Lower leg skin (tissue), 4 donors: ENCODE measurements at regions not wholly inside any gene's neighbourhood (a gene's known extent, or its start where the extent isn't known, plus 50 kb on each side); places are given as distances from the start of the nearest gene placed in this dataset.

Experiments used
- DNase-seq, 2 donors: peaks; one replicate each; pipeline ENCODE4 v3.0.0-alpha.2; 2019; ENCODE audit warnings: low spot score in 2 of 2
- H3K4me3 ChIP-seq: fragments of 200-600 bp; sonication (generic); 2 replicates; pipeline ENCODE4 v1.5.1; 2017; ENCODE audit warnings: mild to moderate bottlenecking, low read depth; ENCODE audit not compliant: poor library complexity, severe bottlenecking
- POLR2A ChIP-seq, 2 donors: fragments of 450-650 bp; IDR thresholded peaks; one replicate each; pipeline ENCODE4 v1.6.1; 2016 to 2017; ENCODE audit warnings: antibody characterized with exemption in 2 of 2, mild to moderate bottlenecking in 1 of 2, moderate library complexity in 1 of 2
- WGBS, 2 donors: methylation state at CpG; one replicate each; pipeline ENCODE4 v1.1.5; 2018; 5-methylcytosine and 5-hydroxymethylcytosine counted together
- intact Hi-C: fragments of 100-400 bp; cut with DNase I; formaldehyde crosslinking; loops from one replicate; pipeline ENCODE4 v1.15.0; 2023; ENCODE audit warnings: low total_unique reads
- TF ChIP-seq, protein P1 (sequence below), 3 donors: fragments of 450-650 bp; IDR thresholded peaks; one replicate each; pipeline ENCODE4 v1.5.1; 2016; ENCODE audit warnings: antibody characterized with exemption in 3 of 3, mild to moderate bottlenecking in 3 of 3, moderate library complexity in 2 of 3

DNA sequence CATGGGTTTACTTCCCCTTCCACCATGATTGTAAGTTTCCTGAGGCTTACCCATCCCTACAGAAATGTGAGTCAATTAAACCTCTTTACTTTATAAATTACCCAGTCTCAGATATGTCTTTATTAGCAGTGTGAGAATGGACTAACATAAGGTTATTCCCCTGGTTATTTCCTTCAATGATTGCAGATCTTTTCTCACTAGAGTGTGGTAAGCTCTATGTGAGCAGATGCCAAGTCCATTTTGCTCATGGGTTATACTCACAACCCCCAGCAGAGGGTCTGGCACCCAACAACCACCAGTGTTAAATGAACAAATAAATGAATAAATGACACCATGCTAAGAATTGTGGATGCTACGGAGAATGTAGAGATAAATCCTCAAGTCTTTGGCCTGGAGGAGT is 472.8 kb downstream of the LIG4 start:
- intact Hi-C loops, result no loop called here

DNA sequence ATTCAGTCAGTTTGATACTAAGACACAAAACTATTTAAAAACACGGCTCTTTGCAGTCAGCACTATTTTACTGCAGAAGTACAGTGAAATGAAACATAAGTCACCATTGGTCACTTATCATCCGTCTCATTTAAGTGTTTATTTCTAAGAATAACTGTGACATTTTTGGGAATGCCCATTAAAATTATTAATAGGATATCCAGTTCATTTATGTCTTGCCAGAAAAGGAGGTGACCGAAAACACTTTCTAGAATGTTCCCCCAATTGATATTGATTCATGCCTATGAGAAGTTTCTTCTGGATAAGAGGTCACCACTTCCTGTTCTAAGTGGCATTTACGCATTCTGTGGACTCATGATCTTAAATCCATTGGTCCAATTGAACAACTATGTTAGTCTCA is 477.3 kb downstream of the LIG4 start:
- no peak for DNase-seq
- 86 to 90% methylated on average over 4 of the region's 4 CpGs for WGBS, 2 donors
- no peak overlapping the region for H3K4me3 ChIP-seq
- TF ChIP-seq, protein P1, sequence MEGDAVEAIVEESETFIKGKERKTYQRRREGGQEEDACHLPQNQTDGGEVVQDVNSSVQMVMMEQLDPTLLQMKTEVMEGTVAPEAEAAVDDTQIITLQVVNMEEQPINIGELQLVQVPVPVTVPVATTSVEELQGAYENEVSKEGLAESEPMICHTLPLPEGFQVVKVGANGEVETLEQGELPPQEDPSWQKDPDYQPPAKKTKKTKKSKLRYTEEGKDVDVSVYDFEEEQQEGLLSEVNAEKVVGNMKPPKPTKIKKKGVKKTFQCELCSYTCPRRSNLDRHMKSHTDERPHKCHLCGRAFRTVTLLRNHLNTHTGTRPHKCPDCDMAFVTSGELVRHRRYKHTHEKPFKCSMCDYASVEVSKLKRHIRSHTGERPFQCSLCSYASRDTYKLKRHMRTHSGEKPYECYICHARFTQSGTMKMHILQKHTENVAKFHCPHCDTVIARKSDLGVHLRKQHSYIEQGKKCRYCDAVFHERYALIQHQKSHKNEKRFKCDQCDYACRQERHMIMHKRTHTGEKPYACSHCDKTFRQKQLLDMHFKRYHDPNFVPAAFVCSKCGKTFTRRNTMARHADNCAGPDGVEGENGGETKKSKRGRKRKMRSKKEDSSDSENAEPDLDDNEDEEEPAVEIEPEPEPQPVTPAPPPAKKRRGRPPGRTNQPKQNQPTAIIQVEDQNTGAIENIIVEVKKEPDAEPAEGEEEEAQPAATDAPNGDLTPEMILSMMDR (IDR thresholded peaks at IDR 0.05), result no peak
- no peak for TF ChIP-seq POLR2A (IDR thresholded peaks at IDR 0.05)
- intact Hi-C loops, result no loop called here

More for the DNA sequence above, 472.8 kb downstream of the LIG4 start:
- WGBS, 2 donors, result 42 to 83% methylated on average over 1 of the region's 1 CpG
- no peak for DNase-seq
- H3K4me3 ChIP-seq, result no peak overlapping the region
- TF ChIP-seq, protein P1 (IDR thresholded peaks at IDR 0.05), result no peak
- no peak for TF ChIP-seq POLR2A (IDR thresholded peaks at IDR 0.05)

DNA sequence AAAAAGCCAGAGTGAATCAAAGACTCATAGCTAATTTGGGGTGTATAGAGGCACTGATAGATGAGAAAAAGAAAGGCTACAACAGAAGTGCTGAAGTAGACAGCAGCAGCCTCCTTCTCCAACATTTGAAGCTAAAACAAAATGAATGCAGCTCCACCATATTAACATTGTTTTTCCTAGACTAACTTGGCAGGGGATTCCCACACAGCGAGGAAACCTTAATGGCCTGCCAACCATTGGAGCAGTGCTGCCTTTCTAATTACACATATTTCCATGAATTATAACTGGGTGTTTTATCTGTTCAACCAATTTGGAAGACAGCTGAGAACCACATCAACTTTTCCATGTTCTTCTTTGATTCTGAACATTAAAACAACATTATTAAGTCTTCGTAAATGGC is 478.6 kb downstream of the LIG4 start:
- 33 to 55% methylated on average over 2 of the region's 2 CpGs for WGBS, 2 donors
- DNase-seq, result no peak
- no peak for TF ChIP-seq POLR2A (IDR thresholded peaks at IDR 0.05)
- TF ChIP-seq, protein P1 (IDR thresholded peaks at IDR 0.05), result no peak
- H3K4me3 ChIP-seq, result no peak overlapping the region
- intact Hi-C loops, result no loop called here

DNA sequence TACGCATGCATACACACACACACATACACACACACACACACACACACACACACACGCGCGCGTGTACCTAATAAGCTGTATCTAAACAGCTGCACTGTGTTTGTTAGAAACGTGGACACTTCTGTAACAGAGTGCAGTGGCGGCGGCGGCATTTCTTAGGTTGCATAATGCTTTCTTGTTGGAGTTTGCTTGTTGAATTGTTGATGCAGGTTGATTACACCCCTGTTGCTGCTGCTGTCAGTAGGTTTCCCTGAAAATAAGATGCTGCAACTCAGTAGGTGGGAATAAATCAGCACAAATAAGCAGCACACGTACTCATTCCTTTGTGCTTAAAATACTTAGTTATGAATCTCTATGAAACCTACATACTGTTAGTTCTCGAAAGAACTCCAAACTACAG is 479.2 kb downstream of the LIG4 start:
- TF ChIP-seq, protein P1 (IDR thresholded peaks at IDR 0.05), result no peak
- TF ChIP-seq POLR2A (IDR thresholded peaks at IDR 0.05), result no peak
- 69 to 72% methylated on average over 11 of the region's 11 CpGs for WGBS, 2 donors
- H3K4me3 ChIP-seq, result no peak overlapping the region
- intact Hi-C loops, result no loop called here
- no peak for DNase-seq

DNA sequence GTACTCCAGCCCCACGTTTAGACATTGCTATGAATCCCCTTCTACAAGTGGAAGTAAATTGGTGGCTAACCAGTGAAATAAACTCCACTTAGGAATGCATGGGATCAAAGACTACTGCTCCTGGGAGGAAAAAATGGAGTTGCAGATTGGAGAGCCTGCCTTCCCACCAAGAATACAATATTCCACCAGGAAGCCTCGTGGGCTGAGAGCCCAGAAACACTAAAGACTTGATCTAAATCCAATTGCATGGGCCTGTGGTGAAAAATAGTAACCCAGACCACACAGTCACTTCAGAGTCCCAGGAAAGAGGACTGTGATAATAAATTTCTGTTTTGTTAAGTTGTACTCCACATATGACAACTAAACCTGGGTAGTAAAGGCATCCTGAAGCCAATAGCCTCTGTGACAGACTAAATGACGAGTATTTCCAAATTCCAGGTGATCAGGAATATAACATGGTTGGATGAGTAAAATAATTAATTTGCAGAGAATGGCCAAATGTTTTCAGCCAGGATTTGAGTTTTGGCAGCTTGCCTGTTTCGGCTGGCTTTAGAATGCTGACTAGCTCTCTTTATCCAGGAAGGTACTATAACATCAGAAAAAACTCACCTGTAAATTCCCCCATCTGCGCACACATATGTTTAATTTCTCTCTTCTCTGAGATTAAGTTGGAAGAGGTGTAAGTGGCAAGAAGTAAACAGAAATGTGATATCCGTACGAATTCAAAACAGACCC is 480.3 kb downstream of the LIG4 start:
- H3K4me3 ChIP-seq, result no peak overlapping the region
- intact Hi-C loops, result no loop called here
- no peak for DNase-seq
- WGBS, 2 donors, result 57 to 58% methylated on average over 7 of the region's 7 CpGs
- TF ChIP-seq POLR2A (IDR thresholded peaks at IDR 0.05), result no peak
- TF ChIP-seq, protein P1 (IDR thresholded peaks at IDR 0.05), result no peak

DNA sequence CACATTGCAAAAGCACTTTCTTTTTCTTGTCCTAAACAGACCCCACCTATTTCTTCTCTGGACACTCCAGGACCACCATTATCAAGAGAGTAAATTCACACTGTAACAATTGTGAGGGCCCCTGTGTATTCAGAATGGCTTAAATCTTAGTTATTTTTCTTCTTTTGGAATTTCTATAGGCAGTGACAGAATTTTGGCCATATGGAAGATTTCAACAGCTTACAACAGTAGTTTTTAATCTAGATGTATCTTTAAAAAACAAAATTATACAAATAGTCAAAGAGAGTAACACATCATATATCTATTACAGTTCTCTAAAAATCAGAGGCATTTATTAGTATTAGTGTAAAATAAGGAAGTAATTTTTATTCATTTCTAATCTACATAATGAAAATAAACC is 482.1 kb downstream of the LIG4 start:
- H3K4me3 ChIP-seq, result no peak overlapping the region
- intact Hi-C loops, result no loop called here
- DNase-seq, result no peak

More for the DNA sequence above, 482.1 kb downstream of the LIG4 start:
- TF ChIP-seq, protein P1 (IDR thresholded peaks at IDR 0.05), result no peak
- no peak for TF ChIP-seq POLR2A (IDR thresholded peaks at IDR 0.05)
